A673 (cell line): ENCODE measurements at regions not wholly inside any gene's neighbourhood (a gene's known extent, or its start where the extent isn't known, plus 50 kb on each side); places are given as distances from the start of the nearest gene placed in this dataset.

ENCODE experiments used
- EZH2 ChIP-seq: fragments of 200-600 bp; sonication (generic); IDR thresholded peaks from 2 replicates; pipeline ENCODE4 v1.6.1; 2017; ENCODE audit warnings: borderline replicate concordance, low read depth, mild to moderate bottlenecking, mixed read lengths, antibody characterized with exemption, low read length; ENCODE audit not compliant: poor library complexity, severe bottlenecking
- TF ChIP-seq, protein P1 (sequence below): fragments of 300-800, 200-600 bp; sonication (generic); conservative IDR thresholded peaks from 2 replicates; pipeline ENCODE4 v1.5.1; 2017; ENCODE audit warnings: low read depth, mild to moderate bottlenecking, antibody characterized with exemption, low read length, moderate library complexity, mixed read lengths

GRCh38 chr2:525021-525420 lies 152.2 kb downstream of the TMEM18 start:
- TF ChIP-seq, protein P1, sequence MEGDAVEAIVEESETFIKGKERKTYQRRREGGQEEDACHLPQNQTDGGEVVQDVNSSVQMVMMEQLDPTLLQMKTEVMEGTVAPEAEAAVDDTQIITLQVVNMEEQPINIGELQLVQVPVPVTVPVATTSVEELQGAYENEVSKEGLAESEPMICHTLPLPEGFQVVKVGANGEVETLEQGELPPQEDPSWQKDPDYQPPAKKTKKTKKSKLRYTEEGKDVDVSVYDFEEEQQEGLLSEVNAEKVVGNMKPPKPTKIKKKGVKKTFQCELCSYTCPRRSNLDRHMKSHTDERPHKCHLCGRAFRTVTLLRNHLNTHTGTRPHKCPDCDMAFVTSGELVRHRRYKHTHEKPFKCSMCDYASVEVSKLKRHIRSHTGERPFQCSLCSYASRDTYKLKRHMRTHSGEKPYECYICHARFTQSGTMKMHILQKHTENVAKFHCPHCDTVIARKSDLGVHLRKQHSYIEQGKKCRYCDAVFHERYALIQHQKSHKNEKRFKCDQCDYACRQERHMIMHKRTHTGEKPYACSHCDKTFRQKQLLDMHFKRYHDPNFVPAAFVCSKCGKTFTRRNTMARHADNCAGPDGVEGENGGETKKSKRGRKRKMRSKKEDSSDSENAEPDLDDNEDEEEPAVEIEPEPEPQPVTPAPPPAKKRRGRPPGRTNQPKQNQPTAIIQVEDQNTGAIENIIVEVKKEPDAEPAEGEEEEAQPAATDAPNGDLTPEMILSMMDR: no peak
- TF ChIP-seq EZH2: no peak
